ENCODE measurements at regions not wholly inside any gene's neighbourhood (a gene's known extent, or its start where the extent isn't known, plus 50 kb on each side); places are given as distances from the start of the nearest gene placed in this dataset.

GRCh38 chr4:120509222-120509621 lies 413.3 kb downstream of the PRDM5 start:
- H3K23ac ChIP-seq (ENCODE audit: insufficient read length, low read depth, low read length) = no peak overlapping the region
- no peak overlapping the region for H2BK5ac ChIP-seq (ENCODE audit: insufficient read length, low read length)
- H3K4ac ChIP-seq (ENCODE audit: low read depth, low read length) = no peak overlapping the region
- Mint-ChIP-seq H3K27me3 (ENCODE audit: low read depth) (no peaks in the 10 kb centered on the region; the same call in 1 of the 2 replicates), H3K4me1 (peaks cover 3 to 8% of the 10 kb centered on the region in 2 experiments; a peak in 2 of 4 replicates), H3K9me3 (peaks cover 6% of the 10 kb centered on the region in 2 experiments; a peak in 3 of 5 replicates), H3K27ac (no peak overlapping the region), H3K36me3 (ENCODE audit: insufficient read depth in 1 of 3, low read depth in 3 of 3) (peaks cover 4 to 7% (median 4%) of the 10 kb centered on the region in 3 experiments; a peak in 4 of 7 replicates), H3K4me3 (no peak overlapping the region)
- WGBS (ENCODE audit: extremely low coverage, insufficient read length, low lambda C conversion rate) = no CpG with 5 or more reads among the region's 4 CpGs
- H4K8ac ChIP-seq (replicated peaks; ENCODE audit: insufficient read length, low read depth, low read length) = no peak overlapping the region
- H3K27me3 ChIP-seq (ENCODE audit: insufficient read depth, low read length) = no peaks in the 10 kb centered on the region
- no peak overlapping the region for H2AFZ ChIP-seq (ENCODE audit: low read length)
- no peak for DNase-seq
- no peak overlapping the region for H3K27ac ChIP-seq (ENCODE audit: insufficient read length, low read depth, low read length)
- no peak overlapping the region for H3K18ac ChIP-seq (ENCODE audit: insufficient read length, low read depth, low read length)
- no peak overlapping the region for H2AK5ac ChIP-seq (ENCODE audit: insufficient read length, low read length)
- H3K79me1 ChIP-seq (ENCODE audit: insufficient read depth, low read depth, low read length, poor library complexity, severe bottlenecking) = no peaks in the 10 kb centered on the region
- no peak overlapping the region for H2BK20ac ChIP-seq (ENCODE audit: low read depth, low read length, poor library complexity, severe bottlenecking)
- no peak overlapping the region for H4K91ac ChIP-seq (ENCODE audit: insufficient read length, low read depth, low read length)
- H3K79me2 ChIP-seq (ENCODE audit: insufficient read depth, low read length) = no peaks in the 10 kb centered on the region
- no peak overlapping the region for H3T11ph ChIP-seq (ENCODE audit: low read length)
- no peaks in the 10 kb centered on the region for H4K20me1 ChIP-seq (ENCODE audit: control insufficient read depth, insufficient read depth, insufficient read length)
- H3K4me1 ChIP-seq (ENCODE audit: insufficient read depth, low read length) = no peaks in the 10 kb centered on the region; the same call in 1 of the 2 replicates
- no peaks in the 10 kb centered on the region for H3K9me3 ChIP-seq (ENCODE audit: control insufficient read depth, low read depth, low read length)
- H3K14ac ChIP-seq (ENCODE audit: insufficient read depth, low read length) = no peak overlapping the region
- no peak overlapping the region for H2BK12ac ChIP-seq (ENCODE audit: insufficient read length, low read depth, low read length)
- no peak overlapping the region for H4K5ac ChIP-seq (ENCODE audit: insufficient read length, low read depth, low read length)
- H3K4me2 ChIP-seq (ENCODE audit: insufficient read depth, insufficient read length, low read length) = no peak overlapping the region
- TF ChIP-seq, protein P1, sequence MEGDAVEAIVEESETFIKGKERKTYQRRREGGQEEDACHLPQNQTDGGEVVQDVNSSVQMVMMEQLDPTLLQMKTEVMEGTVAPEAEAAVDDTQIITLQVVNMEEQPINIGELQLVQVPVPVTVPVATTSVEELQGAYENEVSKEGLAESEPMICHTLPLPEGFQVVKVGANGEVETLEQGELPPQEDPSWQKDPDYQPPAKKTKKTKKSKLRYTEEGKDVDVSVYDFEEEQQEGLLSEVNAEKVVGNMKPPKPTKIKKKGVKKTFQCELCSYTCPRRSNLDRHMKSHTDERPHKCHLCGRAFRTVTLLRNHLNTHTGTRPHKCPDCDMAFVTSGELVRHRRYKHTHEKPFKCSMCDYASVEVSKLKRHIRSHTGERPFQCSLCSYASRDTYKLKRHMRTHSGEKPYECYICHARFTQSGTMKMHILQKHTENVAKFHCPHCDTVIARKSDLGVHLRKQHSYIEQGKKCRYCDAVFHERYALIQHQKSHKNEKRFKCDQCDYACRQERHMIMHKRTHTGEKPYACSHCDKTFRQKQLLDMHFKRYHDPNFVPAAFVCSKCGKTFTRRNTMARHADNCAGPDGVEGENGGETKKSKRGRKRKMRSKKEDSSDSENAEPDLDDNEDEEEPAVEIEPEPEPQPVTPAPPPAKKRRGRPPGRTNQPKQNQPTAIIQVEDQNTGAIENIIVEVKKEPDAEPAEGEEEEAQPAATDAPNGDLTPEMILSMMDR (conservative IDR thresholded peaks at IDR 0.05) = no peak
- H2BK15ac ChIP-seq (ENCODE audit: low read depth, low read length) = no peak overlapping the region
- H3K9ac ChIP-seq (ENCODE audit: extremely low read depth, insufficient read length, low read length) = no peak overlapping the region
- H3K56ac ChIP-seq (ENCODE audit: insufficient read length, low read depth, low read length) = no peak overlapping the region
- H3K23me2 ChIP-seq (ENCODE audit: insufficient read length, low read depth, low read length, poor library complexity, severe bottlenecking) = no peaks in the 10 kb centered on the region
- no peak overlapping the region for H2BK120ac ChIP-seq (ENCODE audit: low read depth, low read length, poor library complexity, severe bottlenecking)

All from H9 (cell line).